GM18517 (cell line): ENCODE measurements at regions not wholly inside any gene's neighbourhood (a gene's known extent, or its start where the extent isn't known, plus 50 kb on each side); places are given as distances from the start of the nearest gene placed in this dataset.
"Not testable (repeated sequence)": the region's sequence is repeated elsewhere in the genome, so short reads cannot be mapped to it uniquely, and the experiment has no call there.

ENCODE experiments used
- ATAC-seq: cut with Tn5 transposase; IDR thresholded peaks from one replicate; pipeline ENCODE4 v1.9.1; 2021; ENCODE audit warnings: mild to moderate bottlenecking, moderate library complexity; ENCODE audit not compliant: unreplicated experiment

GRCh38 chr2:241999184-241999583 lies 129.7 kb downstream of the RTP5 start:
- no peak for ATAC-seq

GRCh38 chr2:242001853-242002252 lies 132.3 kb downstream of the RTP5 start:
- ATAC-seq = no peak

GRCh38 chr2:242002944-242003343 lies 133.4 kb downstream of the RTP5 start:
- ATAC-seq = no peak

- no peak for ATAC-seq
Observed at GRCh38 chr2:242004223-242004901, 134.8 kb downstream of the RTP5 start.

- no peak for ATAC-seq
Observed at GRCh38 chr2:242004902-242005230, 135.3 kb downstream of the RTP5 start.

- not testable (repeated sequence) for ATAC-seq
Observed at GRCh38 chr2:242006091-242006634, 136.6 kb downstream of the RTP5 start.

- not testable (repeated sequence) for ATAC-seq
Observed at GRCh38 chr2:242008908-242009307, 139.4 kb downstream of the RTP5 start.

- not testable (repeated sequence) for ATAC-seq
Observed at GRCh38 chr2:242009846-242010245, 140.3 kb downstream of the RTP5 start.

GRCh38 chr2:242010252-242011166 lies 141.0 kb downstream of the RTP5 start:
- ATAC-seq = not testable (repeated sequence)

GRCh38 chr2:242011167-242011513 lies 141.6 kb downstream of the RTP5 start:
- ATAC-seq = no peak

GRCh38 chr2:242011516-242011915 lies 142.0 kb downstream of the RTP5 start:
- no peak for ATAC-seq

GRCh38 chr2:242011991-242012764 lies 142.6 kb downstream of the RTP5 start:
- ATAC-seq = no peak

GRCh38 chr2:242012956-242013764 lies 143.6 kb downstream of the RTP5 start:
- no peak for ATAC-seq

- ATAC-seq = no peak
Observed at GRCh38 chr2:242013771-242014170, 144.2 kb downstream of the RTP5 start.

GRCh38 chr2:242015108-242016065 lies 145.9 kb downstream of the RTP5 start:
- no peak for ATAC-seq

- no peak for ATAC-seq
Observed at GRCh38 chr2:242017086-242017485, 147.6 kb downstream of the RTP5 start.

GRCh38 chr2:242018416-242018815 lies 148.9 kb downstream of the RTP5 start:
- not testable (repeated sequence) for ATAC-seq

- no peak for ATAC-seq
Observed at GRCh38 chr2:242019344-242019743, 149.8 kb downstream of the RTP5 start.
